Brain microvascular endothelial cell (primary cell): ENCODE measurements at regions not wholly inside any gene's neighbourhood (a gene's known extent, or its start where the extent isn't known, plus 50 kb on each side); places are given as distances from the start of the nearest gene placed in this dataset.

Experiments
- DNase-seq: peaks from one replicate; pipeline ENCODE4 v3.0.0-alpha.2; 2020
- H3K27ac ChIP-seq: fragments of 250-450 bp; sonication (Bioruptor Pico); 2 replicates; pipeline ENCODE4 v1.5.1; 2020; ENCODE audit warnings: mild to moderate bottlenecking, moderate library complexity
- H3K27me3 ChIP-seq: fragments of 250-450 bp; sonication (Bioruptor Pico); replicated peaks from 2 replicates; pipeline ENCODE4 v1.5.1; 2020; ENCODE audit warnings: mild to moderate bottlenecking
- H3K36me3 ChIP-seq: fragments of 250-450 bp; sonication (Bioruptor Pico); replicated peaks from 2 replicates; pipeline ENCODE4 v1.5.1; 2020; ENCODE audit warnings: mild to moderate bottlenecking
- H3K4me3 ChIP-seq: 2 replicates; pipeline ENCODE4 v1.5.1; 2011; ENCODE audit warnings: low read depth, mild to moderate bottlenecking, control low read depth, low read length, moderate library complexity
- CTCF ChIP-seq: IDR thresholded peaks from 2 replicates; pipeline ENCODE4 v1.5.1; 2011; ENCODE audit warnings: low read depth, mild to moderate bottlenecking, moderate library complexity, low read length, control low read depth, inconsistent platforms; ENCODE audit errors: missing control alignments
- in situ Hi-C: cut with HindIII; loops from 2 replicates; pipeline ENCODE4 v1.10.0; 2017; ENCODE audit warnings: low sequenced_read_pairs, low pct_ligation_motif_present

GRCh38 chr12:72110937-72111650 is 161.1 kb upstream of the TRHDE start:
- DNase-seq, result no peak

GRCh38 chr12:72111706-72112105 is 160.5 kb upstream of the TRHDE start:
- Histone ChIP-seq H3K36me3 (no peaks in the 10 kb centered on the region), H3K27me3 (no peaks in the 10 kb centered on the region), H3K4me3 (no peak overlapping the region), H3K27ac (no peak overlapping the region)
- DNase-seq, result no peak
- in situ Hi-C loops, result no loop called here
- no peak for TF ChIP-seq CTCF

More at GRCh38 chr12:72110937-72111650, 161.1 kb upstream of the TRHDE start:
- H3K27ac ChIP-seq, result no peak overlapping the region
- no peak for TF ChIP-seq CTCF
- H3K4me3 ChIP-seq, result no peak overlapping the region
- in situ Hi-C loops, result no loop called here
- H3K36me3 ChIP-seq, result no peaks in the 10 kb centered on the region
- H3K27me3 ChIP-seq, result no peaks in the 10 kb centered on the region

- peak; percentile 39 for TF ChIP-seq CTCF
- no peak for DNase-seq
- in situ Hi-C loops, result no loop called here
Measured at GRCh38 chr12:72133497-72134055, 138.6 kb upstream of the TRHDE start.

GRCh38 chr12:72134246-72135020 is 137.7 kb upstream of the TRHDE start:
- Histone ChIP-seq H3K4me3 (no peak overlapping the region), H3K27ac (no peak overlapping the region), H3K36me3 (no peaks in the 10 kb centered on the region), H3K27me3 (no peaks in the 10 kb centered on the region)
- no peak for DNase-seq
- no peak for TF ChIP-seq CTCF
- in situ Hi-C loops, result no loop called here

More at GRCh38 chr12:72133497-72134055, 138.6 kb upstream of the TRHDE start:
- H3K4me3 ChIP-seq, result no peak overlapping the region
- no peak overlapping the region for H3K27ac ChIP-seq
- H3K27me3 ChIP-seq, result no peaks in the 10 kb centered on the region
- H3K36me3 ChIP-seq, result no peaks in the 10 kb centered on the region

GRCh38 chr12:72135021-72135301 is 137.2 kb upstream of the TRHDE start:
- Histone ChIP-seq H3K27ac (no peak overlapping the region), H3K27me3 (no peaks in the 10 kb centered on the region), H3K36me3 (no peaks in the 10 kb centered on the region), H3K4me3 (no peak overlapping the region)
- DNase-seq, result no peak
- in situ Hi-C loops, result no loop called here
- no peak for TF ChIP-seq CTCF
